ENCODE measurements at regions not wholly inside any gene's neighbourhood (a gene's known extent, or its start where the extent isn't known, plus 50 kb on each side); places are given as distances from the start of the nearest gene placed in this dataset.

GRCh38 chr16:87223656-87224248 is 93.4 kb downstream of the C16orf95 start:
- no peak for FAIRE-seq
- no peak for DNase-seq (ENCODE audit: insufficient read length)
- TF ChIP-seq POLR2AphosphoS5 (IDR thresholded peaks at IDR 0.05; ENCODE audit: low read depth, low read length): no peak
- no peak for TF ChIP-seq TAF1 (IDR thresholded peaks at IDR 0.05; ENCODE audit: borderline replicate concordance, low read depth, low read length)

DNA sequence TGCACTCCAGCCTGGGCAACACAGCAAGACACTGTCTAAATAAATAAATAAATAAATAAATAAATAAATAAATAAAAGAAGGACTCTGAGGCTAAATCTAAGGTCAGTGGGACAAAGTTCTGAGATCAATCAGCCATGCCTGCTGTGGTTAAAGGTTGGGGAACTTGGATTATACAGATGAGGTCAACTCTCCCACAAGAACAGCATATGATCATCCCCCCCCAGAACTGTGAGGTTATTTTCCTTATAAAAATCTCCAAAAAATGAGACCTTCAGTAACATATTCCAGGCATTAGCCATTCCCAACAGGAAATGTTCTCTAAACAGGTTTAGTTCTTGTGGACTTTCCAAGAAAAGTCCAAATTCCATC is 90.3 kb downstream of the C16orf95 start:
- DNase-seq (ENCODE audit: insufficient read length) (no peak), FAIRE-seq (no peak)
- TF ChIP-seq POLR2A (IDR thresholded peaks at IDR 0.05; ENCODE audit: low read depth, low read length) (no peak), POLR2AphosphoS5 (IDR thresholded peaks at IDR 0.05; ENCODE audit: low read depth, low read length) (no peak), TAF1 (IDR thresholded peaks at IDR 0.05; ENCODE audit: borderline replicate concordance, low read depth, low read length) (no peak)

DNA sequence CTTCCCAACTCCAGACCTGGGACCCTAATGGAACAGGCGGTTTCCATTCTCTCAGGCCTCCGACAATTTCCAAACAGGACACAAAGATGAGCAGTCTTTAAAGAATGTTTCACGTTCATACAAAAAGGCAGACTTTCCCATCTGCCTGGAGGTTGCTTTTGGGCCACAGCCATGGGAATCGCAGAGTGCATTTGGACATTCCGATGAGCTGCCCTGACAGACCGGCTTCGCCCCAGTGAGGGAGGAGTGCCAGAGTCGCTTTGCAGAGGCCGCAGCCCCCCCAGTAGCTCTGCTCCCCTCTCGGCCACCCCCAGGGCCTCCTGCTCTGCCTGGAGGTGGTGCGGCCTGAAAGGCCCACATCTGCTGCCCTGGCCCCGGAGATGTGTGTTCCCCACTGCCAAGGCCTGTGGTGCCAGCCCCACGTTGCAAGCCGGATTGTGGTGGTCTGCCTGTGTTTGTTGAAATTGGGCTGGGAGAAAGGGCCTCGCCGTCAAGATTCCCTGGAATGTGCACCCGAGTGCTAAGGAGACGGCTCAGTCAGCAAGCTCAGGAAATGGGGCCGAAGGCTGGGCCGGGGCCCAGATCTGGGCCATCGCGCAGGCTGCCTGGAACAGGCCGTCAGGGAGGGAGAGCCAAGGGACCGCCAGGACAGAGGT is 89.8 kb downstream of the C16orf95 start:
- DNase-seq (ENCODE audit: insufficient read length) (no peak), FAIRE-seq (no peak)
- TF ChIP-seq POLR2A (IDR thresholded peaks at IDR 0.05; ENCODE audit: low read depth, low read length) (no peak), TAF1 (IDR thresholded peaks at IDR 0.05; ENCODE audit: borderline replicate concordance, low read depth, low read length) (no peak), POLR2AphosphoS5 (IDR thresholded peaks at IDR 0.05; ENCODE audit: low read depth, low read length) (no peak)

- no peak for FAIRE-seq
- no peak for DNase-seq (ENCODE audit: insufficient read length)
- TF ChIP-seq POLR2AphosphoS5 (IDR thresholded peaks at IDR 0.05; ENCODE audit: low read depth, low read length): no peak
- TF ChIP-seq POLR2A (IDR thresholded peaks at IDR 0.05; ENCODE audit: low read depth, low read length): no peak
- TF ChIP-seq TAF1 (IDR thresholded peaks at IDR 0.05; ENCODE audit: borderline replicate concordance, low read depth, low read length): no peak
These were observed 88.8 kb downstream of the C16orf95 start for GRCh38 chr16:87228363-87228762.

DNA sequence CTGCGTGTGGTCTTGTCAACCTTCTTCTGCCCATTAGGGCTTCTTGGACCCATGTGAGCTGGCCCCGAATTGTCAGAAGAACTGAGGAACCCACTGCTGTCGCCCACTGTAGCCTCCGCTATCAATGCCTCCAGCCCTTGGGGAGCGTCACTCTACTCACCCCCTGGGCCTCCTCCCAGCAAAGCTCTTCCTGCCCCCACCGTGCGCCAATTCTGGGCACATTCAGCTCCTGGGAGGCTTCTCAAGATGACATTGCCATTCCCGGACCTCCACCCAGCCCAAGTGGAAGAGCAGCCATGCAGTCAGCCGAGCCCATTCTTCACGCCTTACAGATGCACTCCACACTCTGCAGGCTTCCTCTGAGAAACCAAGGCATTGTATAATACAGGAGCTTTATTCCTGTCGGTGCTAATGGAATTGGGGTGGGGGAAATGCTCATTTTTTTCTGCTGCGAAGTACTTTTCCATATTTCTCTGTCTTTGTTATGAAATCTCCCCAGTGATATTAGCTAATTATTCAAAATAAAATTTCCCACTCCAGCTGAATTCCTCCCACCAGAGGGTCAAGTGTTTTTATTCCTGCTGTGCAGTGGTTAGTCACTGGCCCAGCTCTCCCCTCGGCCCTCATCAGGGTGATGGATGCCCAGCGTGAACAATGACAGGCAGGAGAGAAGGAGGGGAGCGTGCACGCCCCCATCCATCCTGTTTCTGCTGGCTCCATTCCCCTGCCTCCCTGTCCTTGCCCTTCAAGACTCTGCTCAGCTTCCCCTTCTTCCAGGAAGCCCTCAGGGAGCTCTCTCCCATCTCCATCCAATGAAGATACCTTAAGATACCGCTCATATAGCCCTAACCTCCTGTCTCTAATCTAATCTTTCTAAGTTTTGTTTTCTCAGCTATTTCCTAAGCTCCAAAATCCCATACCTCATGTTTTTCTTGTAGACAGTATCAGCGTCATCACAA is 87.7 kb downstream of the C16orf95 start:
- FAIRE-seq: no peak
- TF ChIP-seq POLR2A (IDR thresholded peaks at IDR 0.05; ENCODE audit: low read depth, low read length): no peak
- no peak for TF ChIP-seq TAF1 (IDR thresholded peaks at IDR 0.05; ENCODE audit: borderline replicate concordance, low read depth, low read length)
- no peak for TF ChIP-seq POLR2AphosphoS5 (IDR thresholded peaks at IDR 0.05; ENCODE audit: low read depth, low read length)
- no peak for DNase-seq (ENCODE audit: insufficient read length)

DNA sequence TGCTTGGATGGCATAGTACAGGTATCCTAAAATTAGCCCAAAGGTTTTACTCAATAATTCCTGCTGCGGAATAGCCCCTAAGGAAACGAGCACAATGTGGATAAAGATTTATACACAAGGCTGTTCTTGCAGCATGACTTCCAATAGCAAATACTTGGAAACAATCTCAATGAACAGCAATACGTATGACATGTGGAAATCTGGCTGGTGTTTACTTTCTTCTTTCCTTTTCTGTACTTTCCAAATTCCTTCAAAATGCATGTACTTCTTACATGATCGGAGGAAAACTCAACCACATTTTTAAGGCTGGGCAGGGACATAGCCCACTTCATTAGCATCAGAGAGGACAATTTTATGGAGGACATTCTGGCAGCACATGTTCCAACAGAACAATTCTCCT is 86.6 kb downstream of the C16orf95 start:
- TF ChIP-seq TAF1 (IDR thresholded peaks at IDR 0.05; ENCODE audit: borderline replicate concordance, low read depth, low read length) (no peak), POLR2A (IDR thresholded peaks at IDR 0.05; ENCODE audit: low read depth, low read length) (no peak), POLR2AphosphoS5 (IDR thresholded peaks at IDR 0.05; ENCODE audit: low read depth, low read length) (no peak)
- DNase-seq (ENCODE audit: insufficient read length) (no peak), FAIRE-seq (no peak)

DNA sequence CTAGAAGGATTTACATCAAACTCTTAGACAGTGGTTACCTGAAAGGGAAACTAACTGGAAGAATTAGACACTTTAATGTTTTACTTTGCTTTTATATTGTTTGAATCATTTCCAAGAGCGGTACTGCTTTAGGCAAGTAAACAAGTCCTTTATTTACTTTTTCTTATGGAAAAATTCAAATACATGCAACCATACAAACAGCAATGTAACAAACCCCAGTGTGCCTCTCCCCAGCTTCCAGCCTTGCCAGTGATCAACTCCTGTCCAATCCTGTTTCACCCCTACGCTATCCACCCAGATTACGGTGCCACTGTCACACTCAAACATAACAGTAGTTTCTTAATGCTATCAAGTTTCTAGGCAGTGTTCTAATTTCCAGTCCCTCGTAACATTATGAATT is 85.9 kb downstream of the C16orf95 start:
- TF ChIP-seq TAF1 (IDR thresholded peaks at IDR 0.05; ENCODE audit: borderline replicate concordance, low read depth, low read length): no peak
- no peak for TF ChIP-seq POLR2A (IDR thresholded peaks at IDR 0.05; ENCODE audit: low read depth, low read length)
- TF ChIP-seq POLR2AphosphoS5 (IDR thresholded peaks at IDR 0.05; ENCODE audit: low read depth, low read length): no peak

GRCh38 chr16:87231911-87232310 is 85.3 kb downstream of the C16orf95 start:
- FAIRE-seq (no peak), DNase-seq (ENCODE audit: insufficient read length) (no peak)
- TF ChIP-seq POLR2A (IDR thresholded peaks at IDR 0.05; ENCODE audit: low read depth, low read length): no peak
- TF ChIP-seq POLR2AphosphoS5 (IDR thresholded peaks at IDR 0.05; ENCODE audit: low read depth, low read length): no peak
- no peak for TF ChIP-seq TAF1 (IDR thresholded peaks at IDR 0.05; ENCODE audit: borderline replicate concordance, low read depth, low read length)

More for the DNA sequence above, 85.9 kb downstream of the C16orf95 start:
- no peak for DNase-seq (ENCODE audit: insufficient read length)
- FAIRE-seq: no peak

DNA sequence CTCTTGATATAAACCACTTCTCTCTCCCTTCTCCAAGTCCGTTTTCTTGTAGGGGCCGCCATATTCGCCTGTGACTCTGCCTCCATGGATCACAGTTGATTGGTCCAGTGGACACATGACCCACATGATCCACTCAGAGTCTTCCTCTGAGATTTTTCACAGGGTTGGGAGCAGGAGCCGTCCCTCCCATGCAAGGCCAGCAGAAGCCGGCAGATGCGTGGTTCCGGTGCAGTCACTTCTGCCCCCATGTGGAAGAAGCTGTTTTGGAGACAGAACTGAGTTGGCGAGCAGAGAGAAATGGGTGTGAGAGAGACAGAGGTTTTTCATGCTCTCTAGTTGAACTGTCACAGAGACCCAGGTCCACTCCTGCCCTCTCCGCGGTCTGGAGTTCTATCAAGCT is 83.3 kb downstream of the C16orf95 start:
- FAIRE-seq: no peak
- no peak for DNase-seq (ENCODE audit: insufficient read length)

DNA sequence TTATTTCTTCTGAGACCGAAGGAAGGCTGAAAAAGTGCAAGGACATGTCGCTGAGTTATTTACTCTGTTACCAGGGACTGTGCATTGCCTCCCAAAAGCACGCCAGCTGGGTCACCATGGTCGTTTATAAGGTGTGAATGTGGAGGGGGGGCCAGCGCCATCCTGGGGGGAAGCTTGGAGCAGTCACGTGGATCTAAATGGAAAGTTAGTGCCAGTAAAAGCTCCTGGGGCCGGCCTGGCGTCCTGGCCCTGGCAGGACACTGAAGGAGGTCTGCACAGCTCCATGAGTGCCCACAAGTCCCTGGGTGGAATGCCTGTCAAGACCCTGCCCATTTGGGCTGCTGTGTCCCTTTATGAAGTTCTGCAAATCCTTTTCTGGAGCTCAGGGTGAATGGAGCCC is 82.6 kb downstream of the C16orf95 start:
- DNase-seq (ENCODE audit: insufficient read length) (no peak), FAIRE-seq (no peak)
- TF ChIP-seq TAF1 (IDR thresholded peaks at IDR 0.05; ENCODE audit: borderline replicate concordance, low read depth, low read length) (no peak), POLR2AphosphoS5 (IDR thresholded peaks at IDR 0.05; ENCODE audit: low read depth, low read length) (no peak), POLR2A (IDR thresholded peaks at IDR 0.05; ENCODE audit: low read depth, low read length) (no peak)

More for the DNA sequence above, 83.3 kb downstream of the C16orf95 start:
- TF ChIP-seq TAF1 (IDR thresholded peaks at IDR 0.05; ENCODE audit: borderline replicate concordance, low read depth, low read length): no peak
- no peak for TF ChIP-seq POLR2A (IDR thresholded peaks at IDR 0.05; ENCODE audit: low read depth, low read length)
- no peak for TF ChIP-seq POLR2AphosphoS5 (IDR thresholded peaks at IDR 0.05; ENCODE audit: low read depth, low read length)

- FAIRE-seq (no peak), DNase-seq (ENCODE audit: insufficient read length) (no peak)
- TF ChIP-seq TAF1 (IDR thresholded peaks at IDR 0.05; ENCODE audit: borderline replicate concordance, low read depth, low read length) (no peak), POLR2AphosphoS5 (IDR thresholded peaks at IDR 0.05; ENCODE audit: low read depth, low read length) (no peak), POLR2A (IDR thresholded peaks at IDR 0.05; ENCODE audit: low read depth, low read length) (no peak)
These were observed 81.2 kb downstream of the C16orf95 start for GRCh38 chr16:87235810-87236515.

All from GM12892 (cell line).